Non-pigmented ciliary epithelial cell (primary cell): ENCODE measurements at regions not wholly inside any gene's neighbourhood (a gene's known extent, or its start where the extent isn't known, plus 50 kb on each side); places are given as distances from the start of the nearest gene placed in this dataset.

Source experiments
- DNase-seq: peaks from one replicate; pipeline ENCODE4 v3.0.0-alpha.2; 2010; ENCODE audit warnings: low read depth

- no peak for DNase-seq
Observed at GRCh38 chr1:115233598-115233997, 104.5 kb downstream of the NGF start.

- no peak for DNase-seq
Observed at GRCh38 chr1:115230281-115230680, 107.8 kb downstream of the NGF start.

DNA sequence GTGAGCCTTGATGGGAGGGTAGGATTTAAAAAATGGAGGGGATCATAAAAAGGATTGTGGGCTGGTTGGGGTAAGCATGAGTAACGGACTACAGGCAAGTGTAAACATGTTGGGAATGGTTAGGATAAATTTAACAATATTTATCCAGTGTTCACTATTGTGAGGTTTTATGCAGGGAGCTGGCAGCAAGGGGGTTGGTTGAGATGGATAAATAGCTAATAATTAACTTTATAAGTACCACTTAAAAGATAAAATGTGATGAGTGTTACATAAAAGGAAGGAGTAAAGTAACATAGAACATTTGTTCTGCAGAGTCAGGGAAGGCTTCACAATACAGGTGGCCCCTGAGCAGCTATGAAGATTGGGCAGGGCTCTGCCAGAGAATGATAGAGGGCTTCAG lies 109.0 kb downstream of the NGF start:
- no peak for DNase-seq

DNA sequence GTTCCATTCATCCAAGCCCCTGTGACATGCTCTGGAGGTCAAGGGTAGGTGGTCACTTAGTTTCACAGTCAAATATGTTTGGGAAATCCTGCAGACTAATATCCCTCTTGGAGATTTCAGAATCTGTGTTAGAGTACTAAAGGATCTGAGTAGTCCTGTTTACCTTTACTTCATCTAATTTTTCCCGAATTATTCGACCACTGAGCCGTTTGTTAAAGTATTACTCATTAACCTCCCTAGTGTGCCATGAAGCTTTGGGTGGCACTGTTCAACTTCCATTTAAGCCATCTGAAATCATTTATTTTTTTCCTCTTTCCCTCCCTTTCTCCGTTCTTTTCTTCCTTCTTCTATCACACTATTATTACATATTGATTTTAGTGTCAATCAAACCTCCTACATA lies 109.9 kb downstream of the NGF start:
- no peak for DNase-seq

GRCh38 chr1:115227346-115228082 lies 110.5 kb downstream of the NGF start:
- no peak for DNase-seq

GRCh38 chr1:115225993-115226685 lies 111.9 kb downstream of the NGF start:
- no peak for DNase-seq

DNA sequence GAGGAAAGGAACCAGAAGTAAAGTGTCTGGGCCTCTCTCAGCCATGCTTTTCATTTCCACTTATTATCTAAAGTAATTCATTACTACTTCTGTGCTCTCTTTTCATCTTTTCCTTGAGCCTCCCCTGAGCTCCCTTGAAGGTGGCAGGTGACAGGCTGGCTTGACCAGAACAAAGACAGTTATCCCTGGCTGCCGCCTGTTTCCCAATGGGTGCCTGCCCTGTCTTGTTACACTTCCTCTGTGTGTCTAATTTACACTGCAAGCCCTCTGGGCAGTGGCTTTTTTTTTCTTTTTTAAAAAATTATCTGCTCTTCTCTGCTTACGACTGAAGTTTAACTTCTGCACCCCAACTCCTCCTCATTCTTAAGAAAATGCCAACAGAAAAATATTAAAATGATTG lies 113.4 kb downstream of the NGF start:
- no peak for DNase-seq

DNA sequence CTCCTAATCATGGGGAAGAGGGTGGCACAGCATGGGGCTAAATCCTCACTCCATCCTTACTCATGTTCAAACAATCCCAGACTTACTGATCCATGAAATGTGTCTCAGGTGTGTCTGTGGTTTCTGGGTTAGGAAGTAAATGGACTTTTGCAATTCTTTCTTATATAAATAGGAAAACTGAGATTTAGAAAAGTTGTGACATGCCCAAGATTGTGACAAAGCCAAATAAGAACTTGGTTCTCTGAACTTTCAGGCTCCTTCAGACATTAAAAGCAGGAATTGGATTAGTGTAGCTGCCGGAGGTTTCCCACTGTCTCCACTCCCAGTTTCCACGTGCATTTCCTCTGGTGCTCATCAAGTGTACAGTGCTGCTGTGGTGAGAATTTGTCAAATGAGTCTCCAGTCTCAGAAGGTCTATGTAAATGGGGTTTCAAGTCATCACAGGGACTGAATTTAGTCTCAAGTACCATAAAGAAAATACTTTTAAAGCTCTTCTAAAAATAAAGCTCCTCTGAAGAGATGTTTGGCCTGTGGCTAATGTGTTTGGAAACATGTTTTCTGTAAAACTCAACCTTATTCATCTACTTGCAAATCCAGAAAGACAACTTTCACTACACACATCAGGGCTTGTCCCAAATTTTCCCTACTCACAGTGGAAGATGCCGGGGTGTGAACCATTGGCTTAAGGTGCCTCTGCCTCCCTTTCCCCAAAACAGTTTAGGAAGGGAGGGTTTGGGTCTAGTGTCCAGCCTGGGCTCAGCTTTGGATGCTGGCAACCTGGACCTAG lies 115.2 kb downstream of the NGF start:
- no peak for DNase-seq

- DNase-seq: no peak
Observed at GRCh38 chr1:115220340-115221270, 117.4 kb downstream of the NGF start.

GRCh38 chr1:115219927-115220326 lies 118.1 kb downstream of the NGF start:
- no peak for DNase-seq

- no peak for DNase-seq
Observed at GRCh38 chr1:115218699-115219098, 119.3 kb downstream of the NGF start.

GRCh38 chr1:115218034-115218405 lies 120.0 kb downstream of the NGF start:
- DNase-seq: no peak

DNA sequence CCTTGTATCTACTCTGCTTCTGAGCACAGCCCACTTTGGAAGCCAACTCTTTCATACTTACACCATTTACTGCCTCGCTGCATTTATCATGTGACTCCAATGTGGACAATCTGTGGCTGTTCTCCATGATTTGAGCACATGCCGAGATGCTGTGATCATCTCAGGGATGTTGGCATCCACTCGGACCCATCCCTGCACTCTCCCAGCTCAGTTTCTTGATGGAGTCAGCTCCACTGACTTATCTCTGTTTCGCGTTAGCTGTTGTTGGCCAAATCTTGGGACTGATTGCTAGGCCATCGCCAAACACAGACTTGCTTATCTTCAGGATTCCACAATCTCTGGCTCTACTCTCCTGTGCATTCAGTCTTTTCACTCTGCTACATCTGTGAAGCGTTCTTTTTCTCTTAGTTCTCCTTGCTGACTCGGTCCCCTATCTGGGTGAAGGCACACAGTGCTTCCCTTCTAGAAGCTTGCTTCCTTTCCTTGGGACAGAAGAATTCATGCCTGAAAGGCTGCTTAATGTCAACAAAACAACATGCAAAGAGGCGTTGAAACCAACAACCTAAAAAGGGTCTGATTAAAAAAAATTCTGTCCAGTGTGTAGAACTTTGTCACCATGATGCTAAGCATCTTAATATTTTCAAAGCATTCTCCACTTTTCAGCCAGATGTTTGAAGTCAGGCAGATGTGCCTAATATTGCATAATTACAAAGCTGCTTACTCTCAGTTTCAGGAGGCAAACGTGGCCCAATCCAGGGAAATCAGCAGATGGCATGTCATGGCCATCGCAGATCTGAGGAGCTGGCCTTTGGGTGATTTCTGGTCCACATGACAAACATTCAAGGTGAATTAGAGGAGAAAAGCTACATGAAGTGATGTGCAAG lies 120.7 kb downstream of the NGF start:
- no peak for DNase-seq

- DNase-seq: no peak
Observed at GRCh38 chr1:115215703-115216521, 122.1 kb downstream of the NGF start.

- no peak for DNase-seq
Observed at GRCh38 chr1:115215110-115215509, 122.9 kb downstream of the NGF start.

- DNase-seq: no peak
Observed at GRCh38 chr1:115214098-115214497, 124.0 kb downstream of the NGF start.

DNA sequence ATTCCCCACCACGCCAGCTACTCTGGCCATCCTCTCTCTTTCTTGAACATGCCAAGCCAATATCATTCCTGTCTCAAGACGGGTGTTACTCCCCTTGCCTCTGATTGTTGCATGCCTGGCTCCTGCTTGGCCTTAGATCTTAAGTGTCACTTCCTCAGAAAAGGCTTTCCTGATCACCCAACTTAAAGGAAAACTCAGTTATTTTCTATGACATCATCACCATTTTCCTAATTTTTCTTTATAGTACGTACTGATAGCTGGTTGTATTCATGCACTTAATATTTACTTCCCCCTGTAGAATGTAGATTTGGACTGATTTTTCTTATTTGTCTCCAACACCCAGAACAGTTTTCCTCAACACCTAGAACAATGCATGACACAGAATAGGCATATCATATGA lies 123.8 kb upstream of the TSPAN2 start:
- DNase-seq: no peak

DNA sequence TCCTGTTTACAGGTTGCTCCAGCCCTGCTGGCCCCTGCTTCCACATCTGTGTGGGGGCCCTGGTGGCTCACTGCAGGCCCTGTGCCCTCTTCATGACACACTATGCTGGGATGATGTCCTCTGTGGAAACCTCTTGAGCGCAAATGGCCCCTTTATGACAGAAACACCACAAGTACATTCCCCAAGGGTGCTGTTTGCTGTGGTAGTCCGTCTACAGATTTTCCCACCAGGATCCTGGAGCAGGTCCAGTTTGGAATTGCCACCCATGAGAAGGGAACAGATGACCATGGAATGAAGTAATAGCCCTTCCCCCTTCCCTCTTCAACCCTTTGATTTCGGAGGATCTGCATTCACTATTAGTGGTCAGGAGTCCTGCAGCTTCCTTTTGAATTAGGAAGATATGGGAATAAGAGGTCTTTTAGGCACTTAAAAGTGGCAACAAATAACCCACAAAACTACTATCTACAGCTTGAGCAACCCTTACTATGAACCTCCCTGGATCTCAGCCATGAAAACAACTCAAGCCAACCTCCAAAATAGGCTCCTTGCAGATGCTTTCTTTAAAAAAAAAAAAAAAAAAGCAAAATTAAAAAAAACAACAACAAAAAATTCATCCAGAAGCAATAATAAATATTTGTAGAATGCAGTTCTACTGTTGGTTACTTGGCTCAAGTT lies 121.9 kb upstream of the TSPAN2 start:
- DNase-seq: no peak

- no peak for DNase-seq
Observed at GRCh38 chr1:115210302-115210711, 121.0 kb upstream of the TSPAN2 start.
